Hepatocyte (in vitro differentiated cells): ENCODE measurements at regions not wholly inside any gene's neighbourhood (a gene's known extent, or its start where the extent isn't known, plus 50 kb on each side); places are given as distances from the start of the nearest gene placed in this dataset.

Experiments
- EZH2phosphoT487 ChIP-seq: fragments of 200-600 bp; sonication (generic); IDR thresholded peaks from one replicate; pipeline ENCODE4 v1.6.1; 2018; ENCODE audit warnings: antibody characterized with exemption, mild to moderate bottlenecking, low read depth, moderate library complexity; ENCODE audit not compliant: unreplicated experiment, severe bottlenecking
- TF ChIP-seq, protein P1 (sequence below): fragments of 200-600 bp; sonication (generic); IDR thresholded peaks from 2 replicates; pipeline ENCODE4 v1.5.1; 2016; ENCODE audit warnings: antibody characterized with exemption, mild to moderate bottlenecking; ENCODE audit not compliant: poor library complexity

DNA sequence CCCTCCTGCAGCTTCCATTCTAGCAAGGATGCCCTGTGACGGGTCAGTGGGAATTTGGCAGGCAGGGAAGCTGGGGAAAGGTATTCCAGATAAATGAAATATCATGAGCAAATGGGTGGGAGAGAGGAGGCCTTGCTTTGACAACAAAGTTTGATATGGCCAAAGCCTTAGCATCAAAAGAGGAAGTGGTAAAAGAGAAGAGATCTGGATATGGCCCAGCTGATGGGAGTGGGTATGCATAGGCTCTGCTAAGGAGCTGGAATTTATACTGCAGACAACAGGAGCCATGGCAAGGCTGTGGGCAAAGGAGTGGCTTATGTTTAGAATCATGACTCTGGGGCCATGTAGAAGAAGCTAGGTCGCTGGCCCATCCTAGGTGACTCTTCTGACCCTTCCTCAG is 89.2 kb downstream of the PJA1 start:
- TF ChIP-seq, protein P1, sequence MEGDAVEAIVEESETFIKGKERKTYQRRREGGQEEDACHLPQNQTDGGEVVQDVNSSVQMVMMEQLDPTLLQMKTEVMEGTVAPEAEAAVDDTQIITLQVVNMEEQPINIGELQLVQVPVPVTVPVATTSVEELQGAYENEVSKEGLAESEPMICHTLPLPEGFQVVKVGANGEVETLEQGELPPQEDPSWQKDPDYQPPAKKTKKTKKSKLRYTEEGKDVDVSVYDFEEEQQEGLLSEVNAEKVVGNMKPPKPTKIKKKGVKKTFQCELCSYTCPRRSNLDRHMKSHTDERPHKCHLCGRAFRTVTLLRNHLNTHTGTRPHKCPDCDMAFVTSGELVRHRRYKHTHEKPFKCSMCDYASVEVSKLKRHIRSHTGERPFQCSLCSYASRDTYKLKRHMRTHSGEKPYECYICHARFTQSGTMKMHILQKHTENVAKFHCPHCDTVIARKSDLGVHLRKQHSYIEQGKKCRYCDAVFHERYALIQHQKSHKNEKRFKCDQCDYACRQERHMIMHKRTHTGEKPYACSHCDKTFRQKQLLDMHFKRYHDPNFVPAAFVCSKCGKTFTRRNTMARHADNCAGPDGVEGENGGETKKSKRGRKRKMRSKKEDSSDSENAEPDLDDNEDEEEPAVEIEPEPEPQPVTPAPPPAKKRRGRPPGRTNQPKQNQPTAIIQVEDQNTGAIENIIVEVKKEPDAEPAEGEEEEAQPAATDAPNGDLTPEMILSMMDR, result no peak
- TF ChIP-seq EZH2phosphoT487, result no peak
